HG03135 (cell line): ENCODE measurements at regions not wholly inside any gene's neighbourhood (a gene's known extent, or its start where the extent isn't known, plus 50 kb on each side); places are given as distances from the start of the nearest gene placed in this dataset.

Experiments used
- ATAC-seq: cut with Tn5 transposase; IDR thresholded peaks from one replicate; pipeline ENCODE4 v1.9.1; 2021; ENCODE audit warnings: mild to moderate bottlenecking, moderate library complexity; ENCODE audit not compliant: unreplicated experiment

GRCh38 chr7:108810756-108811385 lies 241.2 kb downstream of the DNAJB9 start:
- ATAC-seq: no peak

- ATAC-seq: no peak
These were observed 243.8 kb downstream of the DNAJB9 start for GRCh38 chr7:108813251-108814014.

GRCh38 chr7:108815815-108816214 lies 246.1 kb downstream of the DNAJB9 start:
- ATAC-seq: no peak

- ATAC-seq: no peak
These were observed 249.1 kb downstream of the DNAJB9 start for GRCh38 chr7:108818742-108819141.

GRCh38 chr7:108824840-108825580 lies 255.3 kb downstream of the DNAJB9 start:
- no peak for ATAC-seq

GRCh38 chr7:108825581-108825909 lies 255.9 kb downstream of the DNAJB9 start:
- ATAC-seq: no peak

GRCh38 chr7:108836256-108836655 lies 266.6 kb downstream of the DNAJB9 start:
- no peak for ATAC-seq

GRCh38 chr7:108838198-108838597 lies 268.5 kb downstream of the DNAJB9 start:
- ATAC-seq: no peak

GRCh38 chr7:108839076-108839475 lies 269.4 kb downstream of the DNAJB9 start:
- ATAC-seq: no peak

GRCh38 chr7:108845951-108846350 lies 276.3 kb downstream of the DNAJB9 start:
- ATAC-seq: no peak

- ATAC-seq: no peak
These were observed 276.8 kb downstream of the DNAJB9 start for GRCh38 chr7:108846471-108846870.

GRCh38 chr7:108848486-108848885 lies 278.8 kb downstream of the DNAJB9 start:
- ATAC-seq: no peak

GRCh38 chr7:108860615-108861014 lies 290.9 kb downstream of the DNAJB9 start:
- no peak for ATAC-seq

- no peak for ATAC-seq
These were observed 291.4 kb downstream of the DNAJB9 start for GRCh38 chr7:108861071-108861470.

GRCh38 chr7:108863227-108863848 lies 293.7 kb downstream of the DNAJB9 start:
- ATAC-seq: no peak

GRCh38 chr7:108869070-108869469 lies 299.4 kb downstream of the DNAJB9 start:
- no peak for ATAC-seq

GRCh38 chr7:108875139-108875538 lies 305.5 kb downstream of the DNAJB9 start:
- ATAC-seq: no peak

- no peak for ATAC-seq
These were observed 321.2 kb downstream of the DNAJB9 start for GRCh38 chr7:108890862-108891261.

GRCh38 chr7:108908456-108908855 lies 338.8 kb downstream of the DNAJB9 start:
- no peak for ATAC-seq

GRCh38 chr7:108911016-108911415 lies 341.3 kb downstream of the DNAJB9 start:
- no peak for ATAC-seq

- no peak for ATAC-seq
These were observed 350.8 kb downstream of the DNAJB9 start for GRCh38 chr7:108920490-108920889.
